Cardiac muscle cell (in vitro differentiated cells and primary cell): ENCODE measurements at regions not wholly inside any gene's neighbourhood (a gene's known extent, or its start where the extent isn't known, plus 50 kb on each side); places are given as distances from the start of the nearest gene placed in this dataset.

Experiments
- DNase-seq, 2 donors: peaks; one replicate each; pipeline versions ENCODE4 v3.0.0 to v3.0.0-alpha.2; 2010 to 2017; ENCODE audit warnings: low read depth in 1 of 2, low spot score in 1 of 2
- H3K27ac ChIP-seq: fragments of 200-600 bp; sonication (generic); 2 replicates; pipeline ENCODE4 v1.5.1; 2016
- H3K27me3 ChIP-seq: fragments of 200-600 bp; sonication (generic); 2 replicates; pipeline ENCODE4 v1.6.0; 2016; ENCODE audit warnings: control low read depth
- H3K36me3 ChIP-seq: fragments of 200-600 bp; sonication (generic); 2 replicates; pipeline ENCODE4 v1.5.1; 2016; ENCODE audit warnings: control low read depth
- H3K4me1 ChIP-seq: fragments of 200-600 bp; sonication (generic); 2 replicates; pipeline ENCODE4 v1.8.1; 2017; ENCODE audit warnings: low read depth, mild to moderate bottlenecking, mixed run types
- H3K4me3 ChIP-seq: fragments of 200-600 bp; sonication (generic); 2 replicates; pipeline ENCODE4 v1.5.1; 2016; ENCODE audit warnings: mild to moderate bottlenecking
- H3K9me3 ChIP-seq: fragments of 200-600 bp; sonication (generic); 2 replicates; pipeline ENCODE4 v1.5.1; 2017; ENCODE audit warnings: low read depth, mild to moderate bottlenecking, control low read depth
- CTCF ChIP-seq: IDR thresholded peaks from 2 replicates; pipeline ENCODE4 v1.5.1; 2012; ENCODE audit warnings: low read depth, mild to moderate bottlenecking, low read length

- no peaks in the 10 kb centered on the region for H3K9me3 ChIP-seq
- H3K27me3 ChIP-seq, result peaks cover 83% of the 10 kb centered on the region
- H3K36me3 ChIP-seq, result no peaks in the 10 kb centered on the region
- no peak for DNase-seq
- H3K4me3 ChIP-seq, result no peak overlapping the region
- H3K27ac ChIP-seq, result no peak overlapping the region
- H3K4me1 ChIP-seq, result no peaks in the 10 kb centered on the region
- no peak for TF ChIP-seq CTCF
Observed at GRCh38 chr3:55158345-55158744, 230.5 kb upstream of the LRTM1 start.

- Histone ChIP-seq H3K36me3 (no peaks in the 10 kb centered on the region), H3K27ac (no peak overlapping the region), H3K4me1 (no peaks in the 10 kb centered on the region), H3K9me3 (no peaks in the 10 kb centered on the region), H3K27me3 (peaks cover 83% of the 10 kb centered on the region), H3K4me3 (no peak overlapping the region)
- DNase-seq, result no peak
- TF ChIP-seq CTCF, result no peak
Observed at GRCh38 chr3:55157731-55158130, 229.9 kb upstream of the LRTM1 start.

DNA sequence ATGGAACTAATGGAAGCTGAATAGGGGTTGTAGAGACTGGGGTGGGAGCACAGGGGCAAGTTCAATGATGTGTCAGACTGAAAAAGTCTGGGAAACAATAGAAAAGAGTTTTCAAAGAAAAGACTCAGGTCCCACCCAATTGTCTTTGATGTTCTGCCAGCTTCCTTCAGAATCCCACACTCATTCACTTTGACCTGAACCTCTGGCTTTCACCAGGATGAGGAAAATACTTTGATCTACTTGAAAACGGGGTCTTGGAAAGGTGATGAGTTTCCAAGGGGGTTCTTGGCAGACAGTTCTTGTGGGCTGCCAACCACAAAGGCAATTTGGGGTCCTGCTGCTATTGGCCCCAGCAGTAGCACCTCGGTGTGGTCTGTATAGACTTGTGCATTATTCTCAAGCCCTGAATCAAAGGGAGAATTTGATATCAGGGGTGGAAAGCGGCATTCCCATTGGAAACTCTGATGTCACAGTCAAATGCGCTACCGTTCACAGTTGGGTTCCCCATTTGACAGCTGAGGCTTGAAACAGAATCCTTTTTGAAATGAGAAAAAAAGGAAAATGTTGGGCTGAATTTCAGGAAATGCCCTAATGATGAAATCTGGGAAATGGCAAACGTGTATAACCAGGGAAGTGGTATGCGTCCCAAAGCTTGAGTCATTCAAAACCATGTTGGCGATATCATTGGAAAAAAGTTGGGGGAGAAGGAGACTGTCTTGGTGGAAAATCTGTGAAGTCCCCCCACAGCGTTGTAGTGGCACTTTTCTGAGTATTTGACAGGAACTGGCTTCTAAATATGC is 229.2 kb upstream of the LRTM1 start:
- Histone ChIP-seq H3K4me1 (no peaks in the 10 kb centered on the region), H3K9me3 (no peaks in the 10 kb centered on the region), H3K27ac (no peak overlapping the region), H3K36me3 (no peaks in the 10 kb centered on the region), H3K4me3 (no peak overlapping the region), H3K27me3 (peaks cover 86% of the 10 kb centered on the region)
- TF ChIP-seq CTCF, result no peak
- DNase-seq, result peak in 1 of 2 donors; percentile 32

DNA sequence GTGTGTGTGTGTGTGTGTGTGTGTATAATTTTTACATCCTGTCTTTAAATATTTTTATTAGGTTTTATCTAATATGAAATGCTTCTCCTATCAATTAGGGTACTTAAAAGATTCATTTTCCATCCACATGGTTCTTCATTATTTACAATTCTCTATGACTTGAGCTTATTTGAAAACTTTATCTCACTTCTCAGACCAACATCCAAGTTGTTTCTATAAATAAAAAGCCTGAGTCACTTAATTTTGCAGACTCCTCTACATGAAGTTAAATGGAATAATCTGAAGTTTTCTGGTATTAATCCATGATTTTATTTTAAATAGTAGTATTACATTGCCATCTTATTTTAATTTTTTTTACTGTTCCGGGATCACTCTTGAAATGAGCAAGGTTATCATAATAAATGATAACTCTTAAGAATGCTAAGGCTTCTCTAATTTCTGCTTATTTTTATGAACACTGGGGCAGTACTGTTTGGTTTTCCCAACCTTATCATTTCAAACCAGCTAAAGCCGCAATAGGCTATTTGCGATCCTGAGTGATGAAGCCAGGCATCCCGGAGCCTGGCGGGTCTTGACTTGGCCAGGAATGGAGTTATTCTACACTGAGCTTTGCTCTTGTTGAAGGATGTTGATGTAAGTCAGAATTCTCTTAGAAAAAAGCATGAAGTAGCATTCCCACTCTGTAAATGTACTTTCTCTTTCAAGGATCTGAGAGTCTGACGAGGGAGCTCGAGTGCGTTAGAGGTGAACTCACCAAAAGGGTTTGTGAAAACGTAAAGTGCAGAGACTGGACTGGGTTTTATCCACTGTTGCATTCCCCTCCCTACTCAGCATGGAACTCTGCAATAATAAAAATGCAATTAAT is 220.2 kb upstream of the LRTM1 start:
- H3K36me3 ChIP-seq, result no peaks in the 10 kb centered on the region
- H3K27me3 ChIP-seq, result peaks cover 56% of the 10 kb centered on the region
- no peak for TF ChIP-seq CTCF
- DNase-seq, result peak; percentile 24 to 47
- no peak overlapping the region for H3K4me3 ChIP-seq
- H3K4me1 ChIP-seq, result peaks cover 28% of the 10 kb centered on the region
- H3K9me3 ChIP-seq, result no peaks in the 10 kb centered on the region
- no peak overlapping the region for H3K27ac ChIP-seq

DNA sequence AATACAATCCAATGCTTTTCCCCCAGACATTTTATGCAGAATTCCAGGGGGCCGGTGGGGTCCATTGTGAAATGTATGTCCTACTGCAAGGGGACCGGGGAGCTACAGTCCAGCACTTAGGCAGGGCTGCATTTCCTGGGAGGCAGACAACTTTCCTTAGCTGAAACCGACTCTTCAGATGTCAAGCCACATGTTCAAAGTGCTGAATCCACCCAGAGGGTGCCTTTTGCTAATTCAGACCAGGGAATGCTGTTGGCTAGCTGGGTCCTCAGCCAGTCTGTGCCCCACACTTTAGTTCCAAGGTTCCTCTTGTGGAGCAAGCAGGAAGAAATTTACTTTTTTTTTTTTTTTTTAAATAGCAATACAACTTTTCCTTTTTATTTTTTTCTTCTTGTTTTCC is 219.5 kb upstream of the LRTM1 start:
- Histone ChIP-seq H3K4me3 (no peak overlapping the region), H3K4me1 (peaks cover 28% of the 10 kb centered on the region), H3K36me3 (no peaks in the 10 kb centered on the region), H3K27me3 (peaks cover 53% of the 10 kb centered on the region), H3K27ac (no peak overlapping the region), H3K9me3 (no peaks in the 10 kb centered on the region)
- DNase-seq, result peak in 1 of 2 donors; percentile 54
- no peak for TF ChIP-seq CTCF
